K562 (cell line): ENCODE measurements at regions not wholly inside any gene's neighbourhood (a gene's known extent, or its start where the extent isn't known, plus 50 kb on each side); places are given as distances from the start of the nearest gene placed in this dataset.

ENCODE experiments used
- ATAC-seq: fragments of 200-7000 bp; cut with Tn5 transposase; 3 replicates; pipeline ENCODE4 v1.9.1; 2020; ENCODE audit warnings: moderate library complexity
- BruUV-seq: library from RNA; stranded (reverse); fragments of 400-500 nt; replicated peaks from 2 replicates; lab custom pipeline; 2021; lab: Mats Ljungman, UMichigan
- CTCF ChIA-PET: fragments of 300-600 bp; formaldehyde crosslinking; extraction: SDS; loops from one replicate; lab custom pipeline; 2021; ENCODE audit warnings: low intra/inter-chr PET ratio; lab: Yijun Ruan, JAX
- POLR2A ChIA-PET: fragments of 300-600, 350-650 bp; sonication (Branson Sonifier 250); formaldehyde crosslinking; extraction: SDS; loops from one replicate; lab custom pipeline; 2021; ENCODE audit warnings: antibody characterized with exemption, inconsistent platforms; lab: Yijun Ruan, JAX
- DNase-seq, 4 experiments: peaks; one replicate each; pipeline versions ENCODE4 v3.0.0 to v3.0.0-alpha.2; 2011 to 2018; ENCODE audit warnings: low spot score in 3 of 4, mixed read lengths in 3 of 4; ENCODE audit errors: extremely low read depth in 1 of 4
- FAIRE-seq: peaks from 2 replicates; lab custom pipeline; 2011; peaks lifted over from hg19 to GRCh38; lab: Jason Lieb, UNC
- H2AFZ ChIP-seq: 2 replicates; pipeline ENCODE4 v1.6.0; 2011; ENCODE audit warnings: low read depth, low read length, control low read depth, inconsistent platforms
- H3K27ac ChIP-seq: fragments of 200-600 bp; 3 replicates; pipeline ENCODE4 v1.8.0; 2011; ENCODE audit warnings: low read depth, mild to moderate bottlenecking, control low read depth, inconsistent platforms, low read length, moderate library complexity, mixed read lengths; ENCODE audit errors: extremely low read depth
- H3K27me3 ChIP-seq, 2 experiments: fragments of 300-600 bp in 1 of 2; 2 replicates in 1 of 2; 3 replicates in 1 of 2; pipeline versions ENCODE4 v1.6.0 to v1.8.0; 2011; ENCODE audit warnings: inconsistent platforms in 2 of 2, low read length in 2 of 2, mild to moderate bottlenecking in 1 of 2, mixed read lengths in 1 of 2, moderate library complexity in 1 of 2; ENCODE audit not compliant: control insufficient read depth in 2 of 2, insufficient read depth in 2 of 2
- H3K36me3 ChIP-seq: fragments of 300-600 bp; 3 replicates; pipeline ENCODE4 v1.8.0; 2011; ENCODE audit warnings: mild to moderate bottlenecking, low read length, inconsistent platforms; ENCODE audit not compliant: control insufficient read depth, insufficient read depth
- H3K4me1 ChIP-seq, 2 experiments: fragments of 200-600 bp in 1 of 2; replicated peaks in 1 of 2; 2 replicates in 1 of 2; 3 replicates in 1 of 2; pipeline versions ENCODE4 v1.5.1 to v1.8.0; 2011; ENCODE audit warnings: inconsistent platforms in 2 of 2, low read length in 2 of 2, mild to moderate bottlenecking in 1 of 2, mixed read lengths in 1 of 2, moderate library complexity in 1 of 2; ENCODE audit not compliant: control insufficient read depth in 2 of 2, insufficient read depth in 2 of 2
- H3K4me2 ChIP-seq: 2 replicates; pipeline ENCODE4 v1.6.1; 2011; ENCODE audit warnings: low read length, control low read depth, inconsistent platforms, mixed read lengths; ENCODE audit not compliant: insufficient read depth
- H3K4me3 ChIP-seq: fragments of 200-600 bp; sonication (generic), shearing (Covaris generic); 2 replicates; pipeline ENCODE4 v1.5.1; 2016; ENCODE audit warnings: control low read depth, inconsistent platforms
- H3K79me2 ChIP-seq: fragments of 200-600 bp; 3 replicates; pipeline ENCODE4 v1.8.0; 2011; ENCODE audit warnings: low read length, inconsistent platforms; ENCODE audit not compliant: control insufficient read depth, insufficient read depth
- H3K9ac ChIP-seq, 2 experiments: 2 replicates each; pipeline versions ENCODE4 v1.6.0 to v1.6.1; 2011; ENCODE audit warnings: low read depth in 2 of 2, low read length in 2 of 2, control low read depth in 1 of 2, inconsistent platforms in 1 of 2, mild to moderate bottlenecking in 1 of 2, mixed read lengths in 1 of 2; ENCODE audit not compliant: insufficient read depth in 1 of 2
- H3K9me1 ChIP-seq: one replicate; pipeline ENCODE4 v1.6.0; 2011; ENCODE audit warnings: inconsistent platforms, mild to moderate bottlenecking, low read length, moderate library complexity; ENCODE audit not compliant: control insufficient read depth, insufficient read depth
- H3K9me3 ChIP-seq: replicated peaks from 2 replicates; pipeline ENCODE4 v1.5.1; 2011; ENCODE audit warnings: low read depth, low read length, inconsistent platforms; ENCODE audit not compliant: control insufficient read depth, insufficient read depth
- H4K20me1 ChIP-seq: replicated peaks from 2 replicates; pipeline ENCODE4 v1.6.1; 2011; ENCODE audit warnings: low read length, inconsistent platforms, mixed read lengths; ENCODE audit not compliant: control insufficient read depth, insufficient read depth
- EHMT2 ChIP-seq: fragments of 450-650 bp; IDR thresholded peaks from 2 replicates; pipeline ENCODE4 v1.6.1; 2018; ENCODE audit warnings: antibody characterized with exemption
- L3MBTL2 ChIP-seq: fragments of 450-650 bp; IDR thresholded peaks from 2 replicates; pipeline ENCODE4 v1.6.1; 2016; ENCODE audit warnings: mild to moderate bottlenecking, moderate library complexity
- MIER1 ChIP-seq: fragments of 450-650 bp; IDR thresholded peaks from 2 replicates; pipeline ENCODE4 v1.6.1; 2016; ENCODE audit warnings: antibody characterized with exemption, mild to moderate bottlenecking, low read depth
- NFE2 ChIP-seq: IDR thresholded peaks from 2 replicates; pipeline ENCODE4 v1.6.1; 2014; ENCODE audit warnings: antibody characterized with exemption, low read depth
- PYGO2 ChIP-seq: fragments of 450-650 bp; IDR thresholded peaks from 2 replicates; pipeline ENCODE4 v1.6.1; 2016; ENCODE audit warnings: mild to moderate bottlenecking, missing genetic modification characterization, moderate library complexity, missing compliant biosample characterization
- RBM15 ChIP-seq: fragments of 200-400 bp; formaldehyde crosslinking; IDR thresholded peaks from 2 replicates; pipeline ENCODE4 v1.6.1; 2018; ENCODE audit warnings: mild to moderate bottlenecking, low read length, moderate library complexity; ENCODE audit not compliant: insufficient read depth
- REST ChIP-seq, 2 experiments: fragments of 450-650 bp; formaldehyde crosslinking in 1 of 2; IDR thresholded peaks; 2 replicates each; pipeline versions ENCODE4 v1.4.0 to v1.6.1; 2014 to 2020; ENCODE audit warnings: mild to moderate bottlenecking in 2 of 2, borderline replicate concordance in 1 of 2, low read depth in 1 of 2
- ZNF124 ChIP-seq: sonication (generic); formaldehyde crosslinking; IDR thresholded peaks from 2 replicates; pipeline ENCODE4 v1.8.1; 2022; ENCODE audit warnings: missing genetic modification reagents
- ZNF143 ChIP-seq: sonication (generic); formaldehyde crosslinking; IDR thresholded peaks from 2 replicates; pipeline ENCODE4 v1.9.0; 2022; ENCODE audit warnings: mild to moderate bottlenecking, missing genetic modification reagents
- ZNF512 ChIP-seq: IDR thresholded peaks from 2 replicates; pipeline ENCODE4 v1.6.1; 2016; ENCODE audit warnings: missing genetic modification characterization, missing compliant biosample characterization
- WGBS: fragments of 100-300 bp; shearing (Covaris generic); methylation state at CpG from one replicate; pipeline ENCODE4 v1.1.6; 2016; ENCODE audit warnings: low coverage, mixed read lengths; ENCODE audit not compliant: insufficient coverage; ENCODE audit errors: missing lambda C conversion rate; 5-methylcytosine and 5-hydroxymethylcytosine counted together
- in situ Hi-C: fragments of 300-500 bp; cut with MboI; formaldehyde crosslinking; loops from 4 replicates; pipeline ENCODE4 v1.15.0; 2018; ENCODE audit warnings: inconsistent platforms, mixed read lengths
- intact Hi-C: fragments of 100-400 bp; cut with micrococcal nuclease; formaldehyde crosslinking; loops from 2 replicates; pipeline ENCODE4 v1.14.2; 2022

GRCh38 chr1:37143800-37144199 is 109.5 kb upstream of the GRIK3 start:
- H3K9me3 ChIP-seq = no peaks in the 10 kb centered on the region
- TF ChIP-seq MIER1 = peak; percentile 76
- no peak for TF ChIP-seq L3MBTL2
- no peak for TF ChIP-seq NFE2
- TF ChIP-seq REST (IDR thresholded peaks at IDR 0.05; ENCODE audit: borderline replicate concordance) = peak; percentile 89
- no peak for TF ChIP-seq REST (CRISPR knock-in tag; IDR thresholded peaks at IDR 0.05; ENCODE audit: low read depth)
- no peak for TF ChIP-seq ZNF124 (CRISPR knock-in tag)
- TF ChIP-seq ZNF143 (CRISPR knock-in tag) = no peak
- no peak for TF ChIP-seq PYGO2 (tag)
- TF ChIP-seq ZNF512 (tag) = no peak
- TF ChIP-seq RBM15 = no peak
- peak; percentile 79 for TF ChIP-seq EHMT2

More at GRCh38 chr1:37143800-37144199, 109.5 kb upstream of the GRIK3 start:
- POLR2A ChIA-PET = no interaction called here
- no peaks in the 10 kb centered on the region for H3K27me3 ChIP-seq
- ATAC-seq (no peak), DNase-seq (peak in 3 of 4 experiments; percentile 25 to 60 (median 50)), FAIRE-seq (peak; percentile 11)
- BruUV-seq = no TSS peak
- H3K4me3 ChIP-seq = no peak overlapping the region
- CTCF ChIA-PET = no interaction called here
- no peaks in the 10 kb centered on the region for H3K9me1 ChIP-seq
- no peak overlapping the region for H3K9ac ChIP-seq
- intact Hi-C loops = no loop called here
- in situ Hi-C loops = no loop called here
- H3K36me3 ChIP-seq = no peaks in the 10 kb centered on the region
- no peaks in the 10 kb centered on the region for H3K4me1 ChIP-seq
- no peak overlapping the region for H2AFZ ChIP-seq
- H3K27ac ChIP-seq = no peak overlapping the region
- H3K79me2 ChIP-seq = no peaks in the 10 kb centered on the region
- H4K20me1 ChIP-seq = no peaks in the 10 kb centered on the region
- 3% methylated on average over 5 of the region's 5 CpGs for WGBS
- no peak overlapping the region for H3K4me2 ChIP-seq
